ENCODE measurements at regions not wholly inside any gene's neighbourhood (a gene's known extent, or its start where the extent isn't known, plus 50 kb on each side); places are given as distances from the start of the nearest gene placed in this dataset.

- no peak for TF ChIP-seq POLR2A (IDR thresholded peaks at IDR 0.05)
- TF ChIP-seq POLR2AphosphoS5 (IDR thresholded peaks at IDR 0.05), result no peak
- TF ChIP-seq CTCF (IDR thresholded peaks at IDR 0.05 in 8 of 11, conservative IDR thresholded peaks at IDR 0.05 in 3 of 11), result no peak
- Histone ChIP-seq H3K27ac (no peak overlapping the region), H3K27me3 (replicated peaks in 1 of 7) (peaks cover 0 to 4% (median 0%) of the 10 kb centered on the region in 7 donors), H3K4me1 (no peaks in the 10 kb centered on the region), H3K4me3 (no peak overlapping the region), H3K36me3 (no peaks in the 10 kb centered on the region), H3K9me3 (no peaks in the 10 kb centered on the region)
- intact Hi-C loops (cut with DNase I; ENCODE audit: low total_unique reads), result no loop called here
- no peak for DNase-seq
- WGBS, 5 donors, result 89 to 92% (median 91%) methylated on average over 15 of the region's 15 CpGs
Observed at GRCh38 chr6:40276141-40276540, 311.0 kb downstream of the LRFN2 start.

- H3K4me1 ChIP-seq, result no peaks in the 10 kb centered on the region
- no peaks in the 10 kb centered on the region for H3K9me3 ChIP-seq
- no peaks in the 10 kb centered on the region for H3K36me3 ChIP-seq
- DNase-seq, result no peak
- TF ChIP-seq POLR2AphosphoS5 (IDR thresholded peaks at IDR 0.05) (no peak), POLR2A (IDR thresholded peaks at IDR 0.05) (no peak), CTCF (IDR thresholded peaks at IDR 0.05 in 8 of 11, conservative IDR thresholded peaks at IDR 0.05 in 3 of 11) (no peak)
- H3K27ac ChIP-seq, result no peak overlapping the region
- intact Hi-C loops (cut with DNase I; ENCODE audit: low total_unique reads), result no loop called here
- peaks cover 0 to 11% (median 0%) of the 10 kb centered on the region in 7 donors for H3K27me3 ChIP-seq (replicated peaks in 1 of 7)
- WGBS, 5 donors, result 63 to 86% (median 69%) methylated on average over 2 of the region's 2 CpGs
- H3K4me3 ChIP-seq, result no peak overlapping the region
Observed at GRCh38 chr6:40274058-40274457, 313.1 kb downstream of the LRFN2 start.

- WGBS, 5 donors, result 50 to 61% (median 57%) methylated on average over 5 of the region's 5 CpGs
- no peak for DNase-seq
- Histone ChIP-seq H3K36me3 (no peaks in the 10 kb centered on the region), H3K4me3 (no peak overlapping the region), H3K4me1 (no peaks in the 10 kb centered on the region), H3K9me3 (no peaks in the 10 kb centered on the region), H3K27ac (no peak overlapping the region), H3K27me3 (replicated peaks in 1 of 7) (peaks cover 0 to 7% (median 0%) of the 10 kb centered on the region in 7 donors)
- intact Hi-C loops (cut with DNase I; ENCODE audit: low total_unique reads), result no loop called here
- TF ChIP-seq POLR2AphosphoS5 (IDR thresholded peaks at IDR 0.05), result no peak
- TF ChIP-seq CTCF (IDR thresholded peaks at IDR 0.05 in 8 of 11, conservative IDR thresholded peaks at IDR 0.05 in 3 of 11), result no peak
- no peak for TF ChIP-seq POLR2A (IDR thresholded peaks at IDR 0.05)
Observed at GRCh38 chr6:40268614-40269013, 318.6 kb downstream of the LRFN2 start.

- no peaks in the 10 kb centered on the region for H3K4me1 ChIP-seq
- no peaks in the 10 kb centered on the region for H3K9me3 ChIP-seq
- intact Hi-C loops (cut with DNase I; ENCODE audit: low total_unique reads), result no loop called here
- WGBS, 5 donors, result 23 to 43% (median 39%) methylated on average over 2 of the region's 2 CpGs
- DNase-seq, result no peak
- no peaks in the 10 kb centered on the region for H3K36me3 ChIP-seq
- peaks cover 0 to 7% (median 0%) of the 10 kb centered on the region in 7 donors for H3K27me3 ChIP-seq (replicated peaks in 1 of 7)
- no peak overlapping the region for H3K27ac ChIP-seq
- no peak overlapping the region for H3K4me3 ChIP-seq
- TF ChIP-seq POLR2AphosphoS5 (IDR thresholded peaks at IDR 0.05), result no peak
- TF ChIP-seq POLR2A (IDR thresholded peaks at IDR 0.05), result no peak
- TF ChIP-seq CTCF (IDR thresholded peaks at IDR 0.05 in 8 of 11, conservative IDR thresholded peaks at IDR 0.05 in 3 of 11), result no peak
Observed at GRCh38 chr6:40268166-40268565, 319.0 kb downstream of the LRFN2 start.
